ENCODE measurements at regions not wholly inside any gene's neighbourhood (a gene's known extent, or its start where the extent isn't known, plus 50 kb on each side); places are given as distances from the start of the nearest gene placed in this dataset.
A peak's percentile ranks its signal among the peaks of the same experiment; 100 is the strongest.

- DNase-seq (ENCODE audit: low spot score) = no peak
These were observed 133.9 kb downstream of the UCHL1 start for GRCh38 chr4:41390661-41391060.

- no peak for DNase-seq (ENCODE audit: low spot score)
These were observed 134.5 kb downstream of the UCHL1 start for GRCh38 chr4:41391271-41391670.

- no peak for DNase-seq (ENCODE audit: low spot score)
These were observed 137.8 kb downstream of the UCHL1 start for GRCh38 chr4:41394481-41394894.

GRCh38 chr4:41396214-41396613 lies 139.5 kb downstream of the UCHL1 start:
- no peak for DNase-seq (ENCODE audit: low spot score)

GRCh38 chr4:41396869-41397268 lies 140.1 kb downstream of the UCHL1 start:
- DNase-seq (ENCODE audit: low spot score) = no peak

- DNase-seq (ENCODE audit: low spot score) = no peak
These were observed 138.7 kb upstream of the LIMCH1 start for GRCh38 chr4:41399231-41399630.

GRCh38 chr4:41400296-41400695 lies 137.7 kb upstream of the LIMCH1 start:
- no peak for DNase-seq (ENCODE audit: low spot score)

- DNase-seq (ENCODE audit: low spot score) = no peak
These were observed 132.4 kb upstream of the LIMCH1 start for GRCh38 chr4:41405464-41406112.

- DNase-seq (ENCODE audit: low spot score) = no peak
These were observed 131.8 kb upstream of the LIMCH1 start for GRCh38 chr4:41406113-41406516.

- no peak for DNase-seq (ENCODE audit: low spot score)
These were observed 129.8 kb upstream of the LIMCH1 start for GRCh38 chr4:41408150-41408549.

- DNase-seq (ENCODE audit: low spot score) = no peak
These were observed 128.9 kb upstream of the LIMCH1 start for GRCh38 chr4:41408859-41409593.

GRCh38 chr4:41409594-41409895 lies 128.4 kb upstream of the LIMCH1 start:
- DNase-seq (ENCODE audit: low spot score) = no peak

GRCh38 chr4:41410049-41410448 lies 127.9 kb upstream of the LIMCH1 start:
- no peak for DNase-seq (ENCODE audit: low spot score)

- no peak for DNase-seq (ENCODE audit: low spot score)
These were observed 124.1 kb upstream of the LIMCH1 start for GRCh38 chr4:41413670-41414411.

GRCh38 chr4:41414412-41414779 lies 123.6 kb upstream of the LIMCH1 start:
- no peak for DNase-seq (ENCODE audit: low spot score)

- peak; percentile 89 for DNase-seq (ENCODE audit: low spot score)
These were observed 119.5 kb upstream of the LIMCH1 start for GRCh38 chr4:41418444-41418843.

- no peak for DNase-seq (ENCODE audit: low spot score)
These were observed 117.4 kb upstream of the LIMCH1 start for GRCh38 chr4:41420541-41420940.

GRCh38 chr4:41423117-41423516 lies 114.8 kb upstream of the LIMCH1 start:
- no peak for DNase-seq (ENCODE audit: low spot score)

GRCh38 chr4:41424522-41424921 lies 113.4 kb upstream of the LIMCH1 start:
- DNase-seq (ENCODE audit: low spot score) = no peak

- DNase-seq (ENCODE audit: low spot score) = no peak
These were observed 112.3 kb upstream of the LIMCH1 start for GRCh38 chr4:41425650-41426049.

GRCh38 chr4:41426539-41426938 lies 111.4 kb upstream of the LIMCH1 start:
- DNase-seq (ENCODE audit: low spot score) = no peak

GRCh38 chr4:41427306-41427882 lies 110.6 kb upstream of the LIMCH1 start:
- peak; percentile 63 for DNase-seq (ENCODE audit: low spot score)
